HL-60 (cell line): ENCODE measurements at regions not wholly inside any gene's neighbourhood (a gene's known extent, or its start where the extent isn't known, plus 50 kb on each side); places are given as distances from the start of the nearest gene placed in this dataset.
A peak's percentile ranks its signal among the peaks of the same experiment; 100 is the strongest.
"Not testable (repeated sequence)": the region's sequence is repeated elsewhere in the genome, so short reads cannot be mapped to it uniquely, and the experiment has no call there.

Experiments used
- DNase-seq, 2 experiments: peaks; one replicate each; pipeline ENCODE4 v3.0.0-alpha.2; 2010 to 2020; ENCODE audit warnings: low read depth in 1 of 2, low spot score in 1 of 2
- H3K27ac ChIP-seq: fragments of 250-450 bp; sonication (Bioruptor Pico); replicated peaks from 2 replicates; pipeline ENCODE4 v1.5.1; 2020; ENCODE audit warnings: mild to moderate bottlenecking, moderate library complexity
- H3K27me3 ChIP-seq: fragments of 250-450 bp; sonication (Bioruptor Pico); 2 replicates; pipeline ENCODE4 v1.5.1; 2021; ENCODE audit warnings: mild to moderate bottlenecking, moderate library complexity; ENCODE audit not compliant: insufficient read depth, poor library complexity, severe bottlenecking
- H3K4me3 ChIP-seq: replicated peaks from 2 replicates; pipeline ENCODE4 v1.5.1; 2011; ENCODE audit warnings: mild to moderate bottlenecking, control low read depth, low read length; ENCODE audit not compliant: insufficient read depth
- GABPA ChIP-seq: IDR thresholded peaks from 2 replicates; pipeline ENCODE4 v1.6.1; 2012; ENCODE audit warnings: low read depth
- POLR2AphosphoS5 ChIP-seq: IDR thresholded peaks from 2 replicates; pipeline ENCODE4 v1.6.1; 2012; ENCODE audit warnings: low read depth
- SPI1 ChIP-seq: IDR thresholded peaks from 2 replicates; pipeline ENCODE4 v1.6.1; 2012; ENCODE audit warnings: low read depth, mild to moderate bottlenecking, borderline replicate concordance
- TF ChIP-seq, protein P1 (sequence below): IDR thresholded peaks from 2 replicates; pipeline ENCODE4 v1.6.1; 2012; ENCODE audit warnings: low read depth; ENCODE audit not compliant: insufficient replicate concordance
- TF ChIP-seq, protein P2 (sequence below): IDR thresholded peaks from one replicate; pipeline ENCODE4 v1.5.1; 2011; ENCODE audit warnings: low read length, control low read depth, inconsistent platforms; ENCODE audit not compliant: insufficient read depth

DNA sequence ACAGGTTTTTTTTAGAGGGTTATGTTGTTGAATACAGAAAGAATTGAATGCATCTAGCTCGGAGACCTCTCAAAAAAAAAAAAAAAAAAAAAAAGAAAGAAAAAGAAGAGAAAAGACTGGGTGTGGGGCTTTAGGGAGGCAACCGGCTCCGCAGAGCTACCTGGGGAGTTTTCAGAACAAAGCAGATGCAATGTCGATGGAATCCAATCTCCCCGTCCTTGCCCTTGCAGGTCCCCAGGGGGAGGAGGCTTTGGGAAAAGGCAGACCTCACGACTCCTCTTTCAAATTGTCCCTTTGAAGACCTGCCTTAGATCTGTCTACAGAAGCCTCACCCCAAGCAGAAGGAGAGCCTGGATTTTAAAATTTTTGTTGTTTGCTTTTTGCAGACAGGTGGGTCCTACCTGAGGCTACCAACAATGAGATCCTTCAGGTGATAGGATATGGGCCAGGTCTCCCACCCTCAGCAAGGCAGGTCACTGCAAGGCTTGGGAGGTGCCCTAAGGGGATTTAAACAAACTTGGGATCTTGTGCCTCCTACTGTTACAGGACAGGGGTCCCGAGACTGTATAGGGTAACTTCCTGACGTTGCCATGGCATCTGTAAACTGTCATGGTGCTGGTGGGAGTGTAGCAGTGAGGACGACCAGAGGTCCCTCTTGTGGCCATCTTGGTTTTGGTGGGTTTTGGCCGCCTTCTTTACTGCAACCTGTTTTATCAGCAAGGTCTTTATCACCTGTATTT lies 75.2 kb upstream of the PRKX start:
- TF ChIP-seq, protein P1, sequence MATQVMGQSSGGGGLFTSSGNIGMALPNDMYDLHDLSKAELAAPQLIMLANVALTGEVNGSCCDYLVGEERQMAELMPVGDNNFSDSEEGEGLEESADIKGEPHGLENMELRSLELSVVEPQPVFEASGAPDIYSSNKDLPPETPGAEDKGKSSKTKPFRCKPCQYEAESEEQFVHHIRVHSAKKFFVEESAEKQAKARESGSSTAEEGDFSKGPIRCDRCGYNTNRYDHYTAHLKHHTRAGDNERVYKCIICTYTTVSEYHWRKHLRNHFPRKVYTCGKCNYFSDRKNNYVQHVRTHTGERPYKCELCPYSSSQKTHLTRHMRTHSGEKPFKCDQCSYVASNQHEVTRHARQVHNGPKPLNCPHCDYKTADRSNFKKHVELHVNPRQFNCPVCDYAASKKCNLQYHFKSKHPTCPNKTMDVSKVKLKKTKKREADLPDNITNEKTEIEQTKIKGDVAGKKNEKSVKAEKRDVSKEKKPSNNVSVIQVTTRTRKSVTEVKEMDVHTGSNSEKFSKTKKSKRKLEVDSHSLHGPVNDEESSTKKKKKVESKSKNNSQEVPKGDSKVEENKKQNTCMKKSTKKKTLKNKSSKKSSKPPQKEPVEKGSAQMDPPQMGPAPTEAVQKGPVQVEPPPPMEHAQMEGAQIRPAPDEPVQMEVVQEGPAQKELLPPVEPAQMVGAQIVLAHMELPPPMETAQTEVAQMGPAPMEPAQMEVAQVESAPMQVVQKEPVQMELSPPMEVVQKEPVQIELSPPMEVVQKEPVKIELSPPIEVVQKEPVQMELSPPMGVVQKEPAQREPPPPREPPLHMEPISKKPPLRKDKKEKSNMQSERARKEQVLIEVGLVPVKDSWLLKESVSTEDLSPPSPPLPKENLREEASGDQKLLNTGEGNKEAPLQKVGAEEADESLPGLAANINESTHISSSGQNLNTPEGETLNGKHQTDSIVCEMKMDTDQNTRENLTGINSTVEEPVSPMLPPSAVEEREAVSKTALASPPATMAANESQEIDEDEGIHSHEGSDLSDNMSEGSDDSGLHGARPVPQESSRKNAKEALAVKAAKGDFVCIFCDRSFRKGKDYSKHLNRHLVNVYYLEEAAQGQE, result no peak
- TF ChIP-seq SPI1 (no peak), GABPA (no peak), POLR2AphosphoS5 (no peak)
- TF ChIP-seq, protein P2, sequence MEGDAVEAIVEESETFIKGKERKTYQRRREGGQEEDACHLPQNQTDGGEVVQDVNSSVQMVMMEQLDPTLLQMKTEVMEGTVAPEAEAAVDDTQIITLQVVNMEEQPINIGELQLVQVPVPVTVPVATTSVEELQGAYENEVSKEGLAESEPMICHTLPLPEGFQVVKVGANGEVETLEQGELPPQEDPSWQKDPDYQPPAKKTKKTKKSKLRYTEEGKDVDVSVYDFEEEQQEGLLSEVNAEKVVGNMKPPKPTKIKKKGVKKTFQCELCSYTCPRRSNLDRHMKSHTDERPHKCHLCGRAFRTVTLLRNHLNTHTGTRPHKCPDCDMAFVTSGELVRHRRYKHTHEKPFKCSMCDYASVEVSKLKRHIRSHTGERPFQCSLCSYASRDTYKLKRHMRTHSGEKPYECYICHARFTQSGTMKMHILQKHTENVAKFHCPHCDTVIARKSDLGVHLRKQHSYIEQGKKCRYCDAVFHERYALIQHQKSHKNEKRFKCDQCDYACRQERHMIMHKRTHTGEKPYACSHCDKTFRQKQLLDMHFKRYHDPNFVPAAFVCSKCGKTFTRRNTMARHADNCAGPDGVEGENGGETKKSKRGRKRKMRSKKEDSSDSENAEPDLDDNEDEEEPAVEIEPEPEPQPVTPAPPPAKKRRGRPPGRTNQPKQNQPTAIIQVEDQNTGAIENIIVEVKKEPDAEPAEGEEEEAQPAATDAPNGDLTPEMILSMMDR, result no peak
- no peak for DNase-seq
- no peak overlapping the region for H3K27ac ChIP-seq
- H3K27me3 ChIP-seq, result no peaks in the 10 kb centered on the region
- no peak overlapping the region for H3K4me3 ChIP-seq

DNA sequence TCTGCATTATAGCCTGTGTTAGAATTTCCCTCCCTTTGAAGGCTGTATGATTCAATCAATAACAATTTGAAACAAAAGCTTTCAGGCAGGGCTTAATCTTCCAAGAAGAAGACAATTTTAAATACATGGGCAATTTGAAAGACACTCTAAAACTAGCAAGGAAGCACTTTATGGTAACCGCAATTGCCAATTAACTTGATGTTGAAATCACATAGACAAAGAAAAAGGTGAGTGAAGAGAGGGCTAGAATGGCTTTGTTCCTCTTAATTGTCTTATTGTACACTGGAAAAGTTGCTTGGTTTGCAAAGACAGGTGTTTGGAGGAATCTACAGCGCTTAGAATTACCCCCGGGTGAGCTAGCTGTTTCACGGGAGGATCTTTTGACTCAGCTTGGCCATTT lies 74.4 kb upstream of the PRKX start:
- DNase-seq, result peak in 1 of 2 experiments; percentile 20
- H3K4me3 ChIP-seq, result no peak overlapping the region
- no peak overlapping the region for H3K27ac ChIP-seq
- H3K27me3 ChIP-seq, result no peaks in the 10 kb centered on the region
- TF ChIP-seq, protein P2, result no peak
- TF ChIP-seq, protein P1, result no peak
- TF ChIP-seq POLR2AphosphoS5, result no peak
- no peak for TF ChIP-seq SPI1
- TF ChIP-seq GABPA, result no peak

DNA sequence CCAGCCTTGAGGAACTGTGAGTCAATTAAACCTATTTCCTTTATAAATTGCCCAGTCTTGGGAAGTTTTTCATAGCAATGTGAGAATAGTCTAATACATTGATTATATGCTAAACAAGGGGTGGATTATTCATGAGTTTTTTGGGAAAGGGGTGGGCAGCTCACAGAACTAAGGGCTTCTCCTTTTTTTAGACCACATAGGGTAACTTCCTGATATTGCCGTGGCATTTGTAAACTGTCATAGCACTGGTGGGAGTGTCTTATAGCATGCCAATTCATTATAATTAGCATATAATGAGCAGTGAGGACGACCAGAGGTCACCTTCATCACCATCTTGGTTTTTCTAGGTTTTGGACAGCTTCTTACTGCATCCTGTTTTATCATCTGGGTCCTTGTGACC lies 72.4 kb upstream of the PRKX start:
- not testable (repeated sequence) for H3K27me3 ChIP-seq, H3K4me3 ChIP-seq
- peak; percentile 52; the same call in 1 of the 2 replicates for TF ChIP-seq SPI1
- peak in 1 of 2 experiments; percentile 19 for DNase-seq
- peak overlapping the region; percentile 7 for H3K27ac ChIP-seq

DNA sequence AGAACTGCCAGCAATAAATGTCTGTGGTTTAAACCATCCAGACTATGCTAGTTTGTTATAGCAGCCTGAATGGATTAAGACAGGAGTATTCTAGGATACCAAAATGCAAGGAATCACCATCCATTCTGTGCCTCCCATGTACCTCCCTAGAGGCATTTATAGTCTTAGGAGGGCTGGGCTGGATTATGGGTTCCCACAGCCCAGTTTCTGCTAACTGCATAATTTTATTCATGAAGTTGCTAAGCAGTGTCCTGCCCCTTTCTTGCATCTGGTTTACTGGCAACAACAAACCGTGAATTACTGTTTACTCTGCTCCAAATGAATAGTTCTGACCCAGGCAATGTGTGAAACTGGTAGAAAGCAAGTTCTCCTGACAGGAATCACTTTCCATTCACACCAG lies 67.1 kb upstream of the PRKX start:
- Histone ChIP-seq H3K4me3 (no peak overlapping the region), H3K27me3 (no peaks in the 10 kb centered on the region), H3K27ac (no peak overlapping the region)
- TF ChIP-seq, protein P1, result no peak
- no peak for TF ChIP-seq GABPA
- TF ChIP-seq SPI1, result no peak
- TF ChIP-seq POLR2AphosphoS5, result no peak
- TF ChIP-seq, protein P2, result no peak
- DNase-seq, result no peak
